NCI-H748 treated with DMSO at 0.1 percent for 48 hours (cell line): ENCODE measurements at regions not wholly inside any gene's neighbourhood (a gene's known extent, or its start where the extent isn't known, plus 50 kb on each side); places are given as distances from the start of the nearest gene placed in this dataset.

Experiments used
- DNase-seq: peaks from one replicate; lab custom pipeline; 2025; lab: John Stamatoyannopoulos, UW

DNA sequence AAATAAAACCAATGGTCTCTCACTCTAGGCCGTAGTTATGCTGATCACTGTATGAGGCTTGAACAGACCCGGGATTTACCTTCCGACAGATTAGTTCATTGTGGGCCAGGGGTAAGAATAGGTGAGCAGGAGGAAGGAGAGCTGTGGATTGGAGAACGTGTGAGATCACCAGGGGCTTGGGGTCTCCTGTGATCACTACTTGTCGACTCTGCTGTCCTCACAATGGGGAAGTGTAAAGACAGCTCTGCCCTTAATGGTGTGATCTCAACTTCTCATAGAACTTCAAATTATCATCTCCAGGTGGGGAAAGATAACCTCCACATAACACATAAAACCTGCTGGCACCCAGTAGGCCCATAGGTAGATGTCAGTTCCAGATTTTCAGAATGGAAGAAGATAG, 56.2 kb upstream of the RPS6KA3 start:
- no peak for DNase-seq

DNA sequence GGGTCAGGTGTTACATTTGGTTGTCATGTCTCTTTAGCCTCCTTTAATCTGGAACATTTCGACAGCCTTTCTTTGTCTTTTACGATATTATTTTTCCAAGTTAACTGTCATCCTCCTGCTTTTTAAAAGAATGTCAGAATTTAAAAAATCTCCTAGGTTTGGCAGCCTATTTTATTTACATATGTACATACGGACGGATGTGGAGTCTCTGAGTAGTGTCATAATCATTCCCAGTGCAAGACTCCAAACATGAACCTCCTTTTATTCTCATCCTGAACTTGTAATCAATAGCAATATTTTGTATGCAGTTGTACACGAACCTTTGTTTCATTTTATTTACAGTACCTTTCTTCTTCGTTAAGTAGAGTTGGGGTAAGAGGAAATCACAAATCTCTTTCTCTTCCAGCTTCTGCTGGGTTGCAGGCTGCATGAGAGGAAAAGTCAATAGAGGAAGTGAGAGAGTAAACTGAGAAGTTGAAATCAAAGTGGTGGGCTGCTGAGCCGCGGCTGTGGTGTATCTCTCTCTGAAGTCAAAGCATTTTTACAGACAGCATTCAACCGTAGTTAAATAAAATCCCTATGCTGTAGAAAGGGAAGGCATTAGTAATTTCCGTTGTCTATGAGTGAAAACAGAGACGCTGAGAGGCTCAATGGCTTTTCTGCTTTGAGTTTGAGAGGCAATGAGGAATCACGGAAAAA, 53.9 kb upstream of the RPS6KA3 start:
- DNase-seq = peak; percentile 7

DNA sequence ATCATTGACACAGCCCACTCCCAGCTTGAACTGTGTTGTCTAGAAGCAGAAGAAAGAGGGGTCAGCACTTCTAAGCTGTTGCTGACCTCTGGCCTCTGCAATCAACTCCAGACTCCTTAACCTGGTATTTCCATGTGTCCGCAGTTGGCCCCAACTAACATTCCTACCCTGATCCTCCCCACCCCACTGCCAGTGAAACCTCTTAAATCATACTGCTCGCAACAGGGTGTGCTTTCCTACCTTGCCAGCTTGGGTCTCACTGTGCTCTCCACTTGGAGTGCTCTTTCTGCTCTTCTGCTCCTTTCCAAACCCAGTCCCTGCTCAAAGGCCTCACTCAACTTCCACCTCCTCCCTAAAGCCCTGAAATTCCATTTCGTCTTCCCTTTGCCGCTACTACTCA, 52.3 kb upstream of the RPS6KA3 start:
- no peak for DNase-seq

- DNase-seq = no peak
Measured at GRCh38 chrX:20317873-20318272, 51.2 kb upstream of the RPS6KA3 start.
